GM12878 (cell line): ENCODE measurements at regions not wholly inside any gene's neighbourhood (a gene's known extent, or its start where the extent isn't known, plus 50 kb on each side); places are given as distances from the start of the nearest gene placed in this dataset.
A peak's percentile ranks its signal among the peaks of the same experiment; 100 is the strongest.

Experiments used
- ATAC-seq: fragments of 200-7000 bp; cut with Tn5 transposase; 3 replicates; pipeline ENCODE4 v1.9.1; 2020; ENCODE audit warnings: mild to moderate bottlenecking, moderate library complexity
- BruUV-seq: library from RNA; stranded (reverse); fragments of 400-500 nt; replicated peaks from 2 replicates; lab custom pipeline; 2021; lab: Mats Ljungman, UMichigan
- CTCF ChIA-PET: fragments of 300-600 bp; sonication (Branson Sonifier 250); formaldehyde crosslinking; extraction: SDS; loops from one replicate; lab custom pipeline; 2021; ENCODE audit warnings: inconsistent platforms; lab: Yijun Ruan, JAX
- POLR2A ChIA-PET: fragments of 350-600 bp; formaldehyde crosslinking; extraction: SDS; loops from one replicate; lab custom pipeline; 2021; ENCODE audit warnings: inconsistent platforms; lab: Charles Lee
- RAD21 ChIA-PET: fragments of 300-600 bp; sonication (Branson Sonifier 250); formaldehyde crosslinking; loops from one replicate; lab custom pipeline; 2023; ENCODE audit warnings: antibody characterized with exemption; ENCODE audit not compliant: unreplicated experiment; lab: Charles Lee
- SMC1A ChIA-PET: fragments of 300-600 bp; sonication (Branson Sonifier 250); formaldehyde crosslinking; loops from one replicate; lab custom pipeline; 2023; ENCODE audit not compliant: unreplicated experiment, uncharacterized antibody; lab: Charles Lee
- DNase-seq: peaks from one replicate; pipeline ENCODE4 v3.0.0-alpha.2; 2011; ENCODE audit warnings: low read depth, low spot score
- FAIRE-seq: peaks from 3 replicates; lab custom pipeline; 2011; peaks lifted over from hg19 to GRCh38; lab: Jason Lieb, UNC
- H2AFZ ChIP-seq: 2 replicates; pipeline ENCODE4 v1.6.0; 2011; ENCODE audit warnings: low read depth, low read length, control low read depth; ENCODE audit not compliant: control insufficient read depth
- H3K27ac ChIP-seq: 2 replicates; pipeline ENCODE4 v1.5.1; 2011; ENCODE audit warnings: control low read depth; ENCODE audit not compliant: control insufficient read depth, insufficient read depth
- H3K27me3 ChIP-seq, 2 experiments: replicated peaks in 1 of 2; 2 replicates each; pipeline versions ENCODE4 v1.6.0 to v1.6.1; 2011; ENCODE audit warnings: low read length in 1 of 2; ENCODE audit not compliant: control insufficient read depth in 2 of 2, insufficient read depth in 2 of 2
- H3K36me3 ChIP-seq, 2 experiments: 2 replicates each; pipeline ENCODE4 v1.5.1; 2011; ENCODE audit warnings: low read length in 1 of 2; ENCODE audit not compliant: control insufficient read depth in 2 of 2, insufficient read depth in 2 of 2
- H3K4me1 ChIP-seq: 2 replicates; pipeline ENCODE4 v1.6.1; 2011; ENCODE audit warnings: mild to moderate bottlenecking, low read length, moderate library complexity, mixed read lengths; ENCODE audit not compliant: control insufficient read depth, insufficient read depth
- H3K4me2 ChIP-seq: 2 replicates; pipeline ENCODE4 v1.6.0; 2011; ENCODE audit warnings: control low read depth; ENCODE audit not compliant: control insufficient read depth, insufficient read depth
- H3K4me3 ChIP-seq: fragments of 200-600 bp; sonication (generic); 2 replicates; pipeline ENCODE4 v1.5.1; 2016
- H3K79me2 ChIP-seq: 2 replicates; pipeline ENCODE4 v1.6.0; 2011; ENCODE audit warnings: low read length; ENCODE audit not compliant: control insufficient read depth, insufficient read depth
- H3K9ac ChIP-seq: 2 replicates; pipeline ENCODE4 v1.8.0; 2011; ENCODE audit warnings: low read length, control low read depth, mixed read lengths; ENCODE audit not compliant: control insufficient read depth, insufficient read depth
- H3K9me3 ChIP-seq: replicated peaks from 3 replicates; pipeline ENCODE4 v1.5.1; 2011; ENCODE audit warnings: mild to moderate bottlenecking, low read length; ENCODE audit not compliant: control insufficient read depth, insufficient read depth
- H4K20me1 ChIP-seq: 2 replicates; pipeline ENCODE4 v1.6.0; 2011; ENCODE audit not compliant: control insufficient read depth, insufficient read depth
- CHD1 ChIP-seq: IDR thresholded peaks from 2 replicates; pipeline ENCODE4 v1.6.1; 2012; ENCODE audit warnings: low read depth, low read length, improper control_type of control experiment
- LARP7 ChIP-seq: fragments of 450-650 bp; IDR thresholded peaks from 2 replicates; pipeline ENCODE4 v1.6.1; 2017; ENCODE audit warnings: mild to moderate bottlenecking
- NRF1 ChIP-seq: conservative IDR thresholded peaks from 2 replicates; pipeline ENCODE4 v1.6.1; 2011; ENCODE audit warnings: mild to moderate bottlenecking, low read depth, low read length, improper control_type of control experiment
- TARDBP ChIP-seq: IDR thresholded peaks from 2 replicates; pipeline ENCODE4 v1.6.1; 2016; ENCODE audit warnings: borderline replicate concordance
- WRNIP1 ChIP-seq: IDR thresholded peaks from 2 replicates; pipeline ENCODE4 v1.6.1; 2011; ENCODE audit warnings: low read depth, low read length, improper control_type of control experiment, borderline replicate concordance
- ZNF384 ChIP-seq: IDR thresholded peaks from 2 replicates; pipeline ENCODE4 v1.6.1; 2012; ENCODE audit warnings: low read depth, mild to moderate bottlenecking, low read length, improper control_type of control experiment, borderline replicate concordance
- WGBS: methylation state at CpG from one replicate; pipeline ENCODE4 v1.1.6; 2016; ENCODE audit warnings: low lambda C conversion rate; ENCODE audit not compliant: insufficient replicate concordance, insufficient coverage; ENCODE audit errors: missing lambda C conversion rate; 5-methylcytosine and 5-hydroxymethylcytosine counted together
- in situ Hi-C: fragments of 300-500 bp; cut with MboI; formaldehyde crosslinking; loops from 9 replicates; pipeline ENCODE4 v1.14.3; 2018; ENCODE audit warnings: mixed read lengths
- intact Hi-C: fragments of 100-400 bp; cut with micrococcal nuclease; formaldehyde crosslinking; loops from one replicate; pipeline ENCODE4 v1.14.2; 2022; ENCODE audit not compliant: unreplicated experiment
- TF ChIP-seq, protein P1 (sequence below): fragments of 450-650 bp; IDR thresholded peaks from 2 replicates; pipeline ENCODE4 v1.6.1; 2016; ENCODE audit warnings: mild to moderate bottlenecking
- TF ChIP-seq, protein P2 (sequence below): fragments of 450-650 bp; IDR thresholded peaks from 2 replicates; pipeline ENCODE4 v1.6.1; 2016; ENCODE audit warnings: mild to moderate bottlenecking, moderate library complexity, borderline replicate concordance
- TF ChIP-seq, protein P3 (sequence below): fragments of 450-650 bp; IDR thresholded peaks from 2 replicates; pipeline ENCODE4 v1.6.1; 2017; ENCODE audit warnings: mild to moderate bottlenecking, moderate library complexity

DNA sequence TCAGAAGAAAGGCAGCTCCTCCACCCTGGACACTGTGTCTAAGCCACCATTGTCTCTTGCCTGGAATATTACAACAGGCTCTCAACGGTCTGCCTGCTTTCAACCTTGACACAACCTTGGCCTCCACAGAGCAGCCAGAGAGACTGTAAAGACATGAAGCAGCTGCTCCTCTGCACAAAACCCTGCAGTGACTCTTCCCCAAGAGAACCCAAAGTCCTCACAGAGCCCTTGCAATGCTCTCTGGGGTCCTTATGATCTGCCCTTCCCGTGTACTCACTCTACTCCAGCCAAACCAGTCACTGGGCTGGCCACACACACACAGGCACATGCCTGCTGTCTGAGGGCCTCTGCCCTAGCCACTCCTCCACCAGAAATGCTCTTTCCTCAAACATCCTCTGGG, 75.9 kb upstream of the CPEB2 start:
- 0% methylated on average over 2 of the region's 2 CpGs for WGBS
- Histone ChIP-seq H3K36me3 (no peaks in the 10 kb centered on the region), H3K4me3 (no peak overlapping the region), H4K20me1 (no peaks in the 10 kb centered on the region), H3K4me2 (no peak overlapping the region), H3K9me3 (no peaks in the 10 kb centered on the region), H3K27ac (no peak overlapping the region), H3K79me2 (no peaks in the 10 kb centered on the region), H3K4me1 (no peaks in the 10 kb centered on the region)
- in situ Hi-C loops (no loop called here), intact Hi-C loops (no loop called here)
- CTCF ChIA-PET: no interaction called here
- SMC1A ChIA-PET: no interaction called here
- FAIRE-seq (no peak), ATAC-seq (peak; percentile 27)
- BruUV-seq: no TSS peak
- POLR2A ChIA-PET: interaction anchor here (0.6 kb wide), 1 partner anchor 228 kb away, joined by 3 read pairs; no protein-coding TSS in a partner anchor
- TF ChIP-seq NRF1 (no peak), CHD1 (no peak), LARP7 (no peak), ZNF384 (no peak), WRNIP1 (no peak), TARDBP (no peak)
- TF ChIP-seq, protein P1, sequence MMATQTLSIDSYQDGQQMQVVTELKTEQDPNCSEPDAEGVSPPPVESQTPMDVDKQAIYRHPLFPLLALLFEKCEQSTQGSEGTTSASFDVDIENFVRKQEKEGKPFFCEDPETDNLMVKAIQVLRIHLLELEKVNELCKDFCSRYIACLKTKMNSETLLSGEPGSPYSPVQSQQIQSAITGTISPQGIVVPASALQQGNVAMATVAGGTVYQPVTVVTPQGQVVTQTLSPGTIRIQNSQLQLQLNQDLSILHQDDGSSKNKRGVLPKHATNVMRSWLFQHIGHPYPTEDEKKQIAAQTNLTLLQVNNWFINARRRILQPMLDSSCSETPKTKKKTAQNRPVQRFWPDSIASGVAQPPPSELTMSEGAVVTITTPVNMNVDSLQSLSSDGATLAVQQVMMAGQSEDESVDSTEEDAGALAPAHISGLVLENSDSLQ: no peak
- TF ChIP-seq, protein P2, sequence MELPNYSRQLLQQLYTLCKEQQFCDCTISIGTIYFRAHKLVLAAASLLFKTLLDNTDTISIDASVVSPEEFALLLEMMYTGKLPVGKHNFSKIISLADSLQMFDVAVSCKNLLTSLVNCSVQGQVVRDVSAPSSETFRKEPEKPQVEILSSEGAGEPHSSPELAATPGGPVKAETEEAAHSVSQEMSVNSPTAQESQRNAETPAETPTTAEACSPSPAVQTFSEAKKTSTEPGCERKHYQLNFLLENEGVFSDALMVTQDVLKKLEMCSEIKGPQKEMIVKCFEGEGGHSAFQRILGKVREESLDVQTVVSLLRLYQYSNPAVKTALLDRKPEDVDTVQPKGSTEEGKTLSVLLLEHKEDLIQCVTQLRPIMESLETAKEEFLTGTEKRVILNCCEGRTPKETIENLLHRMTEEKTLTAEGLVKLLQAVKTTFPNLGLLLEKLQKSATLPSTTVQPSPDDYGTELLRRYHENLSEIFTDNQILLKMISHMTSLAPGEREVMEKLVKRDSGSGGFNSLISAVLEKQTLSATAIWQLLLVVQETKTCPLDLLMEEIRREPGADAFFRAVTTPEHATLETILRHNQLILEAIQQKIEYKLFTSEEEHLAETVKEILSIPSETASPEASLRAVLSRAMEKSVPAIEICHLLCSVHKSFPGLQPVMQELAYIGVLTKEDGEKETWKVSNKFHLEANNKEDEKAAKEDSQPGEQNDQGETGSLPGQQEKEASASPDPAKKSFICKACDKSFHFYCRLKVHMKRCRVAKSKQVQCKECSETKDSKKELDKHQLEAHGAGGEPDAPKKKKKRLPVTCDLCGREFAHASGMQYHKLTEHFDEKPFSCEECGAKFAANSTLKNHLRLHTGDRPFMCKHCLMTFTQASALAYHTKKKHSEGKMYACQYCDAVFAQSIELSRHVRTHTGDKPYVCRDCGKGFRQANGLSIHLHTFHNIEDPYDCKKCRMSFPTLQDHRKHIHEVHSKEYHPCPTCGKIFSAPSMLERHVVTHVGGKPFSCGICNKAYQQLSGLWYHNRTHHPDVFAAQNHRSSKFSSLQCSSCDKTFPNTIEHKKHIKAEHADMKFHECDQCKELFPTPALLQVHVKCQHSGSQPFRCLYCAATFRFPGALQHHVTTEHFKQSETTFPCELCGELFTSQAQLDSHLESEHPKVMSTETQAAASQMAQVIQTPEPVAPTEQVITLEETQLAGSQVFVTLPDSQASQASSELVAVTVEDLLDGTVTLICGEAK: no peak
- TF ChIP-seq, protein P3, sequence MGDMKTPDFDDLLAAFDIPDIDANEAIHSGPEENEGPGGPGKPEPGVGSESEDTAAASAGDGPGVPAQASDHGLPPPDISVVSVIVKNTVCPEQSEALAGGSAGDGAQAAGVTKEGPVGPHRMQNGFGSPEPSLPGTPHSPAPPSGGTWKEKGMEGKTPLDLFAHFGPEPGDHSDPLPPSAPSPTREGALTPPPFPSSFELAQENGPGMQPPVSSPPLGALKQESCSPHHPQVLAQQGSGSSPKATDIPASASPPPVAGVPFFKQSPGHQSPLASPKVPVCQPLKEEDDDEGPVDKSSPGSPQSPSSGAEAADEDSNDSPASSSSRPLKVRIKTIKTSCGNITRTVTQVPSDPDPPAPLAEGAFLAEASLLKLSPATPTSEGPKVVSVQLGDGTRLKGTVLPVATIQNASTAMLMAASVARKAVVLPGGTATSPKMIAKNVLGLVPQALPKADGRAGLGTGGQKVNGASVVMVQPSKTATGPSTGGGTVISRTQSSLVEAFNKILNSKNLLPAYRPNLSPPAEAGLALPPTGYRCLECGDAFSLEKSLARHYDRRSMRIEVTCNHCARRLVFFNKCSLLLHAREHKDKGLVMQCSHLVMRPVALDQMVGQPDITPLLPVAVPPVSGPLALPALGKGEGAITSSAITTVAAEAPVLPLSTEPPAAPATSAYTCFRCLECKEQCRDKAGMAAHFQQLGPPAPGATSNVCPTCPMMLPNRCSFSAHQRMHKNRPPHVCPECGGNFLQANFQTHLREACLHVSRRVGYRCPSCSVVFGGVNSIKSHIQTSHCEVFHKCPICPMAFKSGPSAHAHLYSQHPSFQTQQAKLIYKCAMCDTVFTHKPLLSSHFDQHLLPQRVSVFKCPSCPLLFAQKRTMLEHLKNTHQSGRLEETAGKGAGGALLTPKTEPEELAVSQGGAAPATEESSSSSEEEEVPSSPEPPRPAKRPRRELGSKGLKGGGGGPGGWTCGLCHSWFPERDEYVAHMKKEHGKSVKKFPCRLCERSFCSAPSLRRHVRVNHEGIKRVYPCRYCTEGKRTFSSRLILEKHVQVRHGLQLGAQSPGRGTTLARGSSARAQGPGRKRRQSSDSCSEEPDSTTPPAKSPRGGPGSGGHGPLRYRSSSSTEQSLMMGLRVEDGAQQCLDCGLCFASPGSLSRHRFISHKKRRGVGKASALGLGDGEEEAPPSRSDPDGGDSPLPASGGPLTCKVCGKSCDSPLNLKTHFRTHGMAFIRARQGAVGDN: no peak
- TF ChIP-seq, all 136 proteins: peak for 0
- no peak overlapping the region for H2AFZ ChIP-seq
- H3K27me3 ChIP-seq: no peaks in the 10 kb centered on the region
- no peak for DNase-seq
- RAD21 ChIA-PET: no interaction called here
- H3K9ac ChIP-seq: no peak overlapping the region
